SK-N-SH treated with all-trans-retinoic acid at 6 μM for 48 hours (cell line): ENCODE measurements at regions not wholly inside any gene's neighbourhood (a gene's known extent, or its start where the extent isn't known, plus 50 kb on each side); places are given as distances from the start of the nearest gene placed in this dataset.

ENCODE experiments used
- ATAC-seq: fragments of 200-7000 bp; cut with Tn5 transposase; 3 replicates; pipeline ENCODE4 v1.9.1; 2020; ENCODE audit warnings: mild to moderate bottlenecking, moderate library complexity
- ARNTL ChIP-seq: fragments of 450-650 bp; formaldehyde crosslinking; IDR thresholded peaks from 2 replicates; pipeline ENCODE4 v1.5.0; 2020; ENCODE audit warnings: low read depth, mild to moderate bottlenecking, moderate library complexity, borderline replicate concordance
- BACH2 ChIP-seq: fragments of 250-450 bp; sonication (Bioruptor Pico); IDR thresholded peaks from 2 replicates; pipeline ENCODE4 v1.9.0; 2021; ENCODE audit warnings: mild to moderate bottlenecking, borderline replicate concordance
- CSDC2 ChIP-seq: fragments of 250-450 bp; sonication (Bioruptor Pico); IDR thresholded peaks from 2 replicates; pipeline ENCODE4 v1.5.0; 2020; ENCODE audit warnings: mild to moderate bottlenecking, moderate library complexity
- ESRRG ChIP-seq: fragments of 250-450 bp; sonication (Bioruptor Pico); IDR thresholded peaks from 2 replicates; pipeline ENCODE4 v1.6.1; 2021; ENCODE audit warnings: mild to moderate bottlenecking
- GLIS3 ChIP-seq: fragments of 250-450 bp; sonication (Bioruptor Pico); IDR thresholded peaks from 2 replicates; pipeline ENCODE4 v1.5.0; 2020; ENCODE audit warnings: mild to moderate bottlenecking, moderate library complexity
- ISL1 ChIP-seq: fragments of 250-450 bp; sonication (Bioruptor Pico); IDR thresholded peaks from 2 replicates; pipeline ENCODE4 v2.1.2; 2022; ENCODE audit warnings: mild to moderate bottlenecking, moderate library complexity
- OSR1 ChIP-seq: fragments of 250-450 bp; sonication (Bioruptor Pico); IDR thresholded peaks from 2 replicates; pipeline ENCODE4 v1.8.0; 2022; ENCODE audit warnings: moderate library complexity, mild to moderate bottlenecking, inconsistent platforms
- PPARA ChIP-seq: fragments of 250-450 bp; sonication (Bioruptor Pico); IDR thresholded peaks from 2 replicates; pipeline ENCODE4 v1.5.0; 2020; ENCODE audit warnings: mild to moderate bottlenecking, borderline replicate concordance
- RARB ChIP-seq: fragments of 250-450 bp; sonication (Bioruptor Pico); IDR thresholded peaks from 2 replicates; pipeline ENCODE4 v1.8.0; 2021; ENCODE audit warnings: mild to moderate bottlenecking, moderate library complexity
- SNAI2 ChIP-seq: fragments of 250-450 bp; sonication (Bioruptor Pico); IDR thresholded peaks from 2 replicates; pipeline ENCODE4 v1.5.0; 2020; ENCODE audit warnings: mild to moderate bottlenecking, moderate library complexity
- TCF4 ChIP-seq: fragments of 250-450 bp; sonication (Bioruptor Pico); IDR thresholded peaks from 2 replicates; pipeline ENCODE4 v1.8.0; 2021; ENCODE audit warnings: mild to moderate bottlenecking, moderate library complexity, borderline replicate concordance
- TOX ChIP-seq: fragments of 250-450 bp; sonication (Bioruptor Pico); IDR thresholded peaks from 2 replicates; pipeline ENCODE4 v1.8.0; 2021; ENCODE audit warnings: mild to moderate bottlenecking, moderate library complexity, borderline replicate concordance
- ZC3H10 ChIP-seq: fragments of 250-450 bp; sonication (Bioruptor Pico); IDR thresholded peaks from 2 replicates; pipeline ENCODE4 v1.5.1; 2021; ENCODE audit warnings: mild to moderate bottlenecking, moderate library complexity
- ZFP3 ChIP-seq: fragments of 250-450 bp; sonication (Bioruptor Pico); IDR thresholded peaks from 2 replicates; pipeline ENCODE4 v1.5.0; 2020; ENCODE audit warnings: mild to moderate bottlenecking, moderate library complexity
- ZFP30 ChIP-seq: fragments of 450-650 bp; formaldehyde crosslinking; IDR thresholded peaks from 2 replicates; pipeline ENCODE4 v1.5.0; 2022; ENCODE audit warnings: mild to moderate bottlenecking, moderate library complexity
- ZNF565 ChIP-seq: fragments of 450-650 bp; formaldehyde crosslinking; conservative IDR thresholded peaks from 2 replicates; pipeline ENCODE4 v1.5.0; 2020; ENCODE audit warnings: low read depth, mild to moderate bottlenecking, moderate library complexity
- ZNF70 ChIP-seq: fragments of 450-650 bp; formaldehyde crosslinking; IDR thresholded peaks from 2 replicates; pipeline ENCODE4 v1.5.0; 2020; ENCODE audit warnings: mild to moderate bottlenecking, moderate library complexity
- ZNF8 ChIP-seq: fragments of 450-650 bp; formaldehyde crosslinking; IDR thresholded peaks from 2 replicates; pipeline ENCODE4 v1.5.0; 2020; ENCODE audit warnings: mild to moderate bottlenecking, moderate library complexity
- TF ChIP-seq, protein P1 (sequence below): fragments of 250-450 bp; sonication (Bioruptor Pico); IDR thresholded peaks from 2 replicates; pipeline ENCODE4 v1.8.0; 2020; ENCODE audit warnings: mild to moderate bottlenecking, moderate library complexity, borderline replicate concordance
- TF ChIP-seq, protein P2 (sequence below): fragments of 250-450 bp; sonication (Bioruptor Pico); IDR thresholded peaks from 2 replicates; pipeline ENCODE4 v1.5.1; 2020; ENCODE audit warnings: low read depth, mild to moderate bottlenecking, moderate library complexity
- TF ChIP-seq, protein P3 (sequence below): fragments of 250-450 bp; sonication (Bioruptor Pico); IDR thresholded peaks from 2 replicates; pipeline ENCODE4 v1.5.1; 2021; ENCODE audit warnings: mild to moderate bottlenecking, moderate library complexity
- TF ChIP-seq, protein P4 (sequence below): fragments of 250-450 bp; sonication (Bioruptor Pico); IDR thresholded peaks from 2 replicates; pipeline ENCODE4 v1.8.0; 2021; ENCODE audit warnings: low read depth, mild to moderate bottlenecking, moderate library complexity, borderline replicate concordance

DNA sequence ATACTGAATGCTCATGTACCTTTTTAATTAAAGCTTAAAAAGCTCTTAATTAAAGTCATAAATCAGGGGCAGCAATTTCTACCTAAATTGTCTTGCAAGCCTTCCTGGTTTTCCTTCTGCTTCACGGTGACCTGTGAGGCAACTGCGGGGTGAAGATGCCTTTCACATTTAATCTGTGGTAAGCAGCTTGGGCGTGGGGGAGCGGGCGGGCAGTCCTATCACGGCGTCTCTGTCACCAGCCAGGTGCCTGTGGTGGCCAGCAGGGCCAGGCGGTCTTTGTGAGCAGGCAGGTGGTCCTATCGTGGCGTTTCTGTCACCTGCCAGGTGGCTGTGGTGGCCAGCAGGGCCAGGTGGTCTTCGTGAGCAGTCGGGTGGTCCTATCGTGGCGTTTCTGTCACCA is 269.2 kb upstream of the PPP2R2D start:
- no peak for TF ChIP-seq ZC3H10 (CRISPR knock-in tag)
- no peak for TF ChIP-seq ISL1 (CRISPR knock-in tag)
- no peak for TF ChIP-seq BACH2 (CRISPR knock-in tag)
- TF ChIP-seq, protein P1, sequence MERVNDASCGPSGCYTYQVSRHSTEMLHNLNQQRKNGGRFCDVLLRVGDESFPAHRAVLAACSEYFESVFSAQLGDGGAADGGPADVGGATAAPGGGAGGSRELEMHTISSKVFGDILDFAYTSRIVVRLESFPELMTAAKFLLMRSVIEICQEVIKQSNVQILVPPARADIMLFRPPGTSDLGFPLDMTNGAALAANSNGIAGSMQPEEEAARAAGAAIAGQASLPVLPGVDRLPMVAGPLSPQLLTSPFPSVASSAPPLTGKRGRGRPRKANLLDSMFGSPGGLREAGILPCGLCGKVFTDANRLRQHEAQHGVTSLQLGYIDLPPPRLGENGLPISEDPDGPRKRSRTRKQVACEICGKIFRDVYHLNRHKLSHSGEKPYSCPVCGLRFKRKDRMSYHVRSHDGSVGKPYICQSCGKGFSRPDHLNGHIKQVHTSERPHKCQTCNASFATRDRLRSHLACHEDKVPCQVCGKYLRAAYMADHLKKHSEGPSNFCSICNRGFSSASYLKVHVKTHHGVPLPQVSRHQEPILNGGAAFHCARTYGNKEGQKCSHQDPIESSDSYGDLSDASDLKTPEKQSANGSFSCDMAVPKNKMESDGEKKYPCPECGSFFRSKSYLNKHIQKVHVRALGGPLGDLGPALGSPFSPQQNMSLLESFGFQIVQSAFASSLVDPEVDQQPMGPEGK = no peak
- TF ChIP-seq, protein P2, sequence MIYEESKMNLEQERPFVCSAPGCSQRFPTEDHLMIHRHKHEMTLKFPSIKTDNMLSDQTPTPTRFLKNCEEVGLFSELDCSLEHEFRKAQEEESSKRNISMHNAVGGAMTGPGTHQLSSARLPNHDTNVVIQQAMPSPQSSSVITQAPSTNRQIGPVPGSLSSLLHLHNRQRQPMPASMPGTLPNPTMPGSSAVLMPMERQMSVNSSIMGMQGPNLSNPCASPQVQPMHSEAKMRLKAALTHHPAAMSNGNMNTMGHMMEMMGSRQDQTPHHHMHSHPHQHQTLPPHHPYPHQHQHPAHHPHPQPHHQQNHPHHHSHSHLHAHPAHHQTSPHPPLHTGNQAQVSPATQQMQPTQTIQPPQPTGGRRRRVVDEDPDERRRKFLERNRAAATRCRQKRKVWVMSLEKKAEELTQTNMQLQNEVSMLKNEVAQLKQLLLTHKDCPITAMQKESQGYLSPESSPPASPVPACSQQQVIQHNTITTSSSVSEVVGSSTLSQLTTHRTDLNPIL = no peak
- TF ChIP-seq ZNF70 (CRISPR knock-in tag) = no peak
- TF ChIP-seq, all 23 proteins: peak for 0
- ATAC-seq = no peak

DNA sequence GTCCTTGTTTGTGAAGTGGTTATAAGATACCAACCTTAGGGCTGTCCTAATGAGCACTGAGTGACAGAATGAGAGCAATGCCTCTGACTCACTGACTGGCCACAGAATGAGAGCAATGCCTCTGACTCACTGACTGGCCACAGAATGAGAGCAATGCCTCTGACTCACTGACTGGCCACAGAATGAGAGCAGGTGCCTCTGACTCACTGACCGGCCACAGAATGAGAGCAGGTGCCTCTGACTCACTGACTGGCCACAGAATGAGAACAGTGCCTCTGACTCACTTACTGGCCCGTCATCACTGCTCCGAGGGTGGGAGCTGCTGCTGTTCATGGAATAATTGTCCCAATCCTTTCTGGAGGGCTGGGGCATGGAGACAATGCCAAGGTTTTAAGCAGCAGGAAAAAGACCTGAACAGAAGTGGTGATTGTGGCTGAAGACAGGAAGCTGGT is 265.2 kb upstream of the PPP2R2D start:
- TF ChIP-seq ZNF565 (CRISPR knock-in tag) (no peak), ZFP3 (CRISPR knock-in tag) (no peak)
- TF ChIP-seq, all 23 proteins: peak for 0
- ATAC-seq = no peak

DNA sequence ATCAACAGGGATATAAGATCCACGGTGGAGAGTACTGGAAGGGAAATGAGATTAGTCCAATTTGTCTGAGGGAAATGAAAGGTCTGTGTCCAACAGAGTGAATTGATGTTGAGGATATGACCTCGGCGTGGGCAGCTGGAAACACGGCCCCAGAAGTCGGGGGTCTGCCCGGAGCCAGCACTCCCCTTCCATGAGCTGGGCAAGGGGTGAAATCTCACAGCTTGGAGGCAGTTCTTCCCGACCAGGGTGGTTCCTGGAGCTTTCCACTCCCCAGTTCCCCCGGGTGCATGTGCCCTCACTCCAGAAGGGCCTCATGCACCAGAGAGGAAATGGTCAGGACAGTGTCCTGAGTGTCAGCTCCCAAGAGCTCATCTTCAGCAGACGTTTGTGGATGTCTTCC is 264.7 kb upstream of the PPP2R2D start:
- TF ChIP-seq CSDC2 (CRISPR knock-in tag) (no peak), OSR1 (no peak), PPARA (CRISPR knock-in tag) (no peak), ESRRG (CRISPR knock-in tag) (no peak), ZNF70 (CRISPR knock-in tag) (no peak), TCF4 (CRISPR knock-in tag) (no peak), ZNF565 (CRISPR knock-in tag) (no peak), GLIS3 (no peak), ZFP30 (no peak), ZNF8 (CRISPR knock-in tag) (no peak), ISL1 (CRISPR knock-in tag) (no peak), ARNTL (no peak)
- TF ChIP-seq, protein P2 = no peak
- ATAC-seq = no peak

DNA sequence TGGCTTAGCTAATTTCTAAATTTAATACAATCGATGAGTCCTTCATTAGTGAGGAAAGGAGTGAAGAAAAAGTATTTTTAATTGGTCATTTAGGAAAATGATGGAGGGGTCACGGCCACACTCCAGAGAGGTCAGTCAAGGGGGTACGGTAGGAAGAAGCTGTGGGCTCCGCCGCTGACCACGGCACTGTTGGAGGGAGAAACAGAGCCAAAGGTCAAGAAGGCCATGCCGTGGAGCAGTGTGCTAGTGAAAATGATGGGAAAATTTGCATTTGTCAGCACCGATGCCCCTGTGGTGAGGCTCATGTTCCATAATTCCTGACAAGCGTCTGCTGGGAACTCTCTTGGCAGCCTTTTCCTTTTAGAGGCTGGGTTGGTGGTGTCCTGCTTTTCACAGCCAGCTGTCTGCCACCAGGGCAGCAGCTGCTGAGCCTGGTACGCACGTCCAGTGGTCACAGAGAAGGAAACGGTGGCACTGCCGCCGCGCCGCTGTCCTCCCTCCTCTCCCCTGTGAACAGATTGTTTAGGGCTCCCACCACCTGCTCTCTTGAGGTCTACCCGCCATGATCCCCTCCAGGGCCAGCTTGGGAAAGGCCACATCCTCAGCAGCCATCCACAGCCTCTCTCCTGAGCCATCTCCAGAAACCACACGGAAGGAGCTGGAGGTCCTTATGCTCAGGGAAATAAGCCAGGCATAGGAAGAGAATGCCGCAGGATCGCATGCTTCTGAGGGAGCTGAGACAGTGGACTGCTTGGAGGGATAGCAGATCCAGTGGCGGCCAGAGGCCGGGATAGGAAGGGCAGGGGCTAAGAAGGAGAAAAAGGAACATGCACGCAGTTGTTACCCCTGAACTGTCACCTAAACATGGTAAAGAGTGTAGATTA is 263.7 kb upstream of the PPP2R2D start:
- TF ChIP-seq RARB (no peak), ZC3H10 (CRISPR knock-in tag) (no peak), ARNTL (no peak), ZFP3 (CRISPR knock-in tag) (no peak), BACH2 (CRISPR knock-in tag) (no peak), TOX (no peak), GLIS3 (no peak), SNAI2 (CRISPR knock-in tag) (no peak), ZNF70 (CRISPR knock-in tag) (no peak)
- TF ChIP-seq, protein P3, sequence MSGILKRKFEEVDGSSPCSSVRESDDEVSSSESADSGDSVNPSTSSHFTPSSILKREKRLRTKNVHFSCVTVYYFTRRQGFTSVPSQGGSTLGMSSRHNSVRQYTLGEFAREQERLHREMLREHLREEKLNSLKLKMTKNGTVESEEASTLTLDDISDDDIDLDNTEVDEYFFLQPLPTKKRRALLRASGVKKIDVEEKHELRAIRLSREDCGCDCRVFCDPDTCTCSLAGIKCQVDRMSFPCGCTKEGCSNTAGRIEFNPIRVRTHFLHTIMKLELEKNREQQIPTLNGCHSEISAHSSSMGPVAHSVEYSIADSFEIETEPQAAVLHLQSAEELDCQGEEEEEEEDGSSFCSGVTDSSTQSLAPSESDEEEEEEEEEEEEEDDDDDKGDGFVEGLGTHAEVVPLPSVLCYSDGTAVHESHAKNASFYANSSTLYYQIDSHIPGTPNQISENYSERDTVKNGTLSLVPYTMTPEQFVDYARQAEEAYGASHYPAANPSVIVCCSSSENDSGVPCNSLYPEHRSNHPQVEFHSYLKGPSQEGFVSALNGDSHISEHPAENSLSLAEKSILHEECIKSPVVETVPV (CRISPR knock-in tag) = no peak
- TF ChIP-seq, protein P4, sequence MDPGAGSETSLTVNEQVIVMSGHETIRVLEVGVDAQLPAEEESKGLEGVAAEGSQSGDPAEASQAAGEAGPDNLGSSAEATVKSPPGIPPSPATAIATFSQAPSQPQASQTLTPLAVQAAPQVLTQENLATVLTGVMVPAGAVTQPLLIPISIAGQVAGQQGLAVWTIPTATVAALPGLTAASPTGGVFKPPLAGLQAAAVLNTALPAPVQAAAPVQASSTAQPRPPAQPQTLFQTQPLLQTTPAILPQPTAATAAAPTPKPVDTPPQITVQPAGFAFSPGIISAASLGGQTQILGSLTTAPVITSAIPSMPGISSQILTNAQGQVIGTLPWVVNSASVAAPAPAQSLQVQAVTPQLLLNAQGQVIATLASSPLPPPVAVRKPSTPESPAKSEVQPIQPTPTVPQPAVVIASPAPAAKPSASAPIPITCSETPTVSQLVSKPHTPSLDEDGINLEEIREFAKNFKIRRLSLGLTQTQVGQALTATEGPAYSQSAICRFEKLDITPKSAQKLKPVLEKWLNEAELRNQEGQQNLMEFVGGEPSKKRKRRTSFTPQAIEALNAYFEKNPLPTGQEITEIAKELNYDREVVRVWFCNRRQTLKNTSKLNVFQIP (CRISPR knock-in tag) = no peak
- TF ChIP-seq, protein P1 = no peak
- no peak for ATAC-seq
